HG02798 (cell line): ENCODE measurements at regions not wholly inside any gene's neighbourhood (a gene's known extent, or its start where the extent isn't known, plus 50 kb on each side); places are given as distances from the start of the nearest gene placed in this dataset.
"Not testable (repeated sequence)": the region's sequence is repeated elsewhere in the genome, so short reads cannot be mapped to it uniquely, and the experiment has no call there.

Source experiments
- ATAC-seq: cut with Tn5 transposase; IDR thresholded peaks from one replicate; pipeline ENCODE4 v1.9.1; 2021; ENCODE audit warnings: mild to moderate bottlenecking; ENCODE audit not compliant: unreplicated experiment, poor library complexity

DNA sequence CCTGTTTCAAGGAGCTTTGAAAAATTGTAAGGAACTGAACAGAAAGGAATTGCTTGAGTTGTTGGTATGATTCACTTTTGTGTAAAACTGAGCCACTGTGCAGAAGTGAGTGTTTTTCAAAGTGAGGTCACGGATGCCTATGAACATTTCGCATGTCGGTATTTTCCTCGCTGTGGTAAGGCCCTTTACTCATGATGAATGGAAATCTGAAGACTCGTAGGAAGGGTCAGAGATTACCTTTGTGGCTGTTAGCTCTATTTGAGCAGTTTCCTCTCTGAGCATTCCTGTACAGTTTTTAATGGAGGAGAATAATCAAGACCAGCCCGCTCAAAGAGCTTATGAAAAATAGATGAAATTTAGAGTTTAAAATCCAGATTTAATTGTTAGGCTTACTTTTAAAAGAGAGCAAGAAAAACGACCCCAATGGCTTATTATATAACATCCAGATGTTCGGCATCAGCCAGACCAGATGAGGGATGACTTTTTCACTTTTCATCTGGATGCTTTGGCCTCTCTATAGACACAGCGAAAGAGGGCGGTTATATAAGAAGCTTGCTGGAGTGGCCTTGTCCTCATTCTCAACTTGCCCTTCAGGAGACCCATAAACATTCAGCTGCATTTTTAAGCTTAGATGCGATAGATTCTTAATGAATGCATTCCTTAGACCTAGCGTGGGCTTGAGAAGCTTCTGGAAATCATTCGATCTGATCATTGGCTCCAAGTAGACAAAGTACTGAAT is 99.5 kb downstream of the CD83 start:
- no peak for ATAC-seq

DNA sequence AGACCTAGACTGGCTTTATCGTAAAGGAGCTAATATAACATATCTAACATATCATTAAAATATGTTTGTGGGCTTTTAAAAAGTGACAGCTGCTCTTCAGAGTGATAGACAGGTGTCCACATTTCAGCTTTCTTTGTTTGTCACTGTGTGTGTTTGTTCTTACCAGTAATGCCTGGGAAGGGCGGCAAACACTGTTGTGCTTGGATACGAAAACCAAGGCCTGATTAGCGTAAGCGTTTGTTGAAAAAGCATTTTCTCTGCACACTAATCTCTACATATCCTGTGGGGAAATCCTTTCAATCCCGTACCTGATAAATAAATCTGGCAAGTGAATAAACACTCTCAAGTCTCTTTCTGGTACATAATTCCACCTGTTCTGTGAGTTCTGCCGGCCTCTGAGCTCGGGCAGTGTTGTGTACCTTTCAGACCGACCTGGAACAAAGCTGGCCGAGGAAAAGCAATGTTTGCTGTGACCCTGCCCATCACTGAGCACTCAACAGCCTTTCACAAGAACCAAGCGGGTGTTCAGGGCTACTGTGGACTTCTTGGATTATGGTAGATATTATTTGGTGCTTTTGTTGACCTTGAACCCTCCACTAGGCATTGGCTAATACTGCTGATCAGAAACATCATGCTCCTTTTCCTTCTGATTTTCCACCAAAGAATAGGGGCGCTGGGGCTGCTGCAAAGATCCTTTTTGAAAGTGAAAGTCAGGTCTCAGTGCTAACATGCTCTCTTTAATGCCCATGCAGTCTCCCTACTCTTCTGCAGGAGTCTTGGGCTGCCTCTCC is 100.4 kb downstream of the CD83 start:
- ATAC-seq: no peak

- no peak for ATAC-seq
These were observed 100.9 kb downstream of the CD83 start for GRCh38 chr6:14218519-14218800.

DNA sequence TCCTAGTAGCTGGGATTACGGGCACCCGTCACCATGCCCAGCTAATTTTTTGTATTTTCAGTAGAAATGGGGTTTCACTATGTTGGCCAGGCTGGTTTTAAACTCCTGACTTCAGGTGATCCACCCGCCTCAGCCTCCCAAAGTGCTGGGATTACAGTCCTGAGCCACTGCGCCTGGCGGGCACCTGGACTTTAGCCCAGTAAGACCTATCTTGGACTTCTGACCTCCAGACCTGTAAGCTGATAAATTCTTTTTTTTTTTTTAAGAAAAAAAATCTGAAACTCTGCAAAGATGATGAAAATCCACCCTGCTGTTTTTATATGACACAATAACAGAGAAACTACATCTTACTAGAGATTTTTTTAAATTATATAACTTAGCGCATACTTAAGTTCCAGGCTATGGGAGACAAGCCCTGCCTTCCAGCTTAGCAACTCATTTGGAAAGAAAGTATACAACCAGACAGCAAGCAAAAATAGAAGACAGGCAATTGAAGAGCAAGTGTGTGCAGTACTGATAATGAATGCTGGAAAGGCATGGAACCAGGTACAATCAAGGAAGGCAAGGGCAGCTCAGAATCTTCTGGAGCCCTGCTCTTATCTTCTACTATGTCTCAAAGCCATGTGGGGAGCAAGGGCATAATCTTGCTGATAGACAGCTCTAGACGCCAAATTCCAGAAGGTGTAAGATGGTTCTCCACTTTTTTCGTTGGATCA is 104.2 kb downstream of the CD83 start:
- ATAC-seq: no peak

DNA sequence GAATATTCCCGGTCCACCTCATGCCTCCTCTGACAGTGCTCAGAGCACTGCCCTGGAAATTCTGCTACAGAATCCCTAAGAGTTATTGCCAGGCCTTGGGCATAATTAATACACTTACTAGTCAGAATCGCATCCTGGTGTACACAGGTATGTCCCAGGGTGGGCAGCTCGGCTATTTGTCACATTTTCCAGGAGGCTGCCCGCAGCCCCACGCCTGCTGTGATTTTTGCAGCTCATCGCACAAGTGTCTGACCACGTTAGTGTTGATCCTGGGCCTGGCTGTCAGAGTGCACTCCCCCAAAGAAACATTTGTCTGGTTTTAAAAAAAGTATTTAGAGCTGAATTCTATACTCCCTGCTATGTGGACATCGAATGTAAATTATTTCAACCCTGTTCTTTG is 105.4 kb downstream of the CD83 start:
- no peak for ATAC-seq

GRCh38 chr6:14224359-14225103 is 107.0 kb downstream of the CD83 start:
- no peak for ATAC-seq

DNA sequence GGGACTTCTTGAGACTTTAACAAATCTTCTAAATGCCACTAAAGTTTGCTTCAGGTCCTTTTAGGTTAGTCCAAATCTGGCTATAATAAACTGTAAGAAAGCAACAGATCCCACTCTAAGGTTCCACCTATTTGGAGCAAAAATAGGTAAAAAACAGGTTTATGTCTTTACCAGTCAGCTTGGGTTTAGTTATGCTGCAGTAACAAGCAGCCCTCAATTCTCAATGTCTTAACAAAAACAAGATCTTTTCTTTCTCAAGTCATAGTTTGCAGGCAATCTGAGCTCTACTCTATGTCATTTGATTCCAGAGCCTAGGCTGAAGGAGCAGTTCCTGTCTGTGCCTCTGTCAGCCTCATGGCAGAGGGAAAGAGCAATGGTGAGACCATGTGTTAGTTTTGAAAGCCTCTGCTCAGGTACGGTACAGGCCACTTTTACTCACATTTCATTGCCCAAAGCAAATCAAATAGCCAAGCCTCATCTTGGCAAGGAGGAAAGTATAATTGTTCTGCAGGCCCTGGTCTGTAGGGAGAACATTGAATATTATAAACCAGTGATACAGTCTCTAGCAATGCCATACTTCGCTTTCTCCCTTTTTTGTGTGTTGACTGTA is 108.6 kb downstream of the CD83 start:
- ATAC-seq: no peak

- no peak for ATAC-seq
These were observed 111.0 kb downstream of the CD83 start for GRCh38 chr6:14228571-14228970.

- ATAC-seq: no peak
These were observed 113.5 kb downstream of the CD83 start for GRCh38 chr6:14231071-14231483.

- no peak for ATAC-seq
These were observed 114.1 kb downstream of the CD83 start for GRCh38 chr6:14231501-14232280.

DNA sequence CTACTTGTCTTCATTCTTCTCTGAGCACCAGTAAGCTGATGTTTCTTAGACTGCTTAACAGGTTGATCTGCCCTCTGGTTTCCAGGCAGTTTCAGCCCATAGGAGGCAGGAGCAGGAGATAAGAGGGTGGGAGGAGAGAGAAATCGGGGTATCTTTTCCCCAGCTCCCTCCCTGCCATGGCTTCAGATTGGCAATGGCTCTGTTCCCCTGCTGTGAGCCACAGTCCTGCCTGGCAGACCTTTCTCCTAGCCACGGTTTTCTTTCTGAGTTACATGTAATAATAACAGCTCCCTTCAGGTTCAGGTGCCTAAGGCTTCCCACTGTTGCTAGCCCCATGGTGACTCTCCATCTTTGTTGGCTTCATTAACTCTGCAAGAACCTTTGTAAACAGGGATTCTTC is 115.3 kb downstream of the CD83 start:
- no peak for ATAC-seq

DNA sequence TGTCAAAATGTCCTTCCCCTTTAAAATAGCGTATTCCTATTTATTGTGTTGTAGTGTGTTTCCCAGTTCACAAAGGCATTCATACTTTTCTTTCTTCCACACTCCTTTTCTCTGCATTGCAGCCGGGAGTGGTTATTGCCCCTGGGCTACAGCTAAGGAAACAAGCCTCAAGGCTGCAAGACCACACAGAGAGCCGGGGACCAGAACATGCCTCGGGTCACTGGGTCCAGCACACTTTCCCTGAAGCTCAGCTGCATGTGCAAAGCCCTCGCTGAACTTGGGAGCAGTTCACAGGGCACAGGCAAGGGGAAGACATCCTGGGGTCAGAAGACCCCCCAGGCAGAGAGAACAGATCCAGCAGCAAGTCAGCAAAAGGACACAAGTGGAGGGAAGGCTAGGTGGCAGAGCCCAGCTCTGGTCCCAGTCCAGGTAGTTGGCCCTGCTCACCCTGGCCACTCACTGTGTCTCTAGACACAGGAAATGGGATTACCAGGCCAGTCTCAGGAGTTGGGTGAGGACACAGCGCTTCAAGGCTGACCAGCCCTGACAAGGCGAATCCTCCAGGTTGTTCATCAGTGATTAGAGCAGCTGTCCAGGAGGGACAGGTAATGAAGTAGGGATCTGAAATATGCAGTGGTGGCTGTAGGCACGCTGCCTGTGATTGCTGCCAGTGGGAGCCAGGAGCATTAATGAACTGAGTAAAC is 118.2 kb downstream of the CD83 start:
- no peak for ATAC-seq

DNA sequence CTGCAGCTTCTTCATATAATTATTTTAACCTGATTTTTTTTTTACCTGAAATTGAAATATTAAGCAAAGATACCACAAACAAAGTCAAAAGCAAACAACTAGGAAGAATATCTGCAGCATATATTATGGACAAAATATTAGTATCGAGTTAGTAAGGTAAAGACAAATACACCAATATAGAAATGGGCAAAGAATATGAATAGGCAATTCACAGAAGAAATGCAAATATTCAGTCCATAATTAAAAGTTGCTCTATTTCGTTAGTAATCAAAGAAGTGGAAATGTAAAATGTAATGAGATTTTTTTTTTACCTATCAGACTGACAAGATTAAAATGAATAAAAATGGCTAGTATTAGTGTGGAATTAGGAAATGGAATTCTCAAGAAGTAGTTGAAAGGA is 121.5 kb downstream of the CD83 start:
- ATAC-seq: no peak

GRCh38 chr6:14240411-14241166 is 123.0 kb downstream of the CD83 start:
- no peak for ATAC-seq

DNA sequence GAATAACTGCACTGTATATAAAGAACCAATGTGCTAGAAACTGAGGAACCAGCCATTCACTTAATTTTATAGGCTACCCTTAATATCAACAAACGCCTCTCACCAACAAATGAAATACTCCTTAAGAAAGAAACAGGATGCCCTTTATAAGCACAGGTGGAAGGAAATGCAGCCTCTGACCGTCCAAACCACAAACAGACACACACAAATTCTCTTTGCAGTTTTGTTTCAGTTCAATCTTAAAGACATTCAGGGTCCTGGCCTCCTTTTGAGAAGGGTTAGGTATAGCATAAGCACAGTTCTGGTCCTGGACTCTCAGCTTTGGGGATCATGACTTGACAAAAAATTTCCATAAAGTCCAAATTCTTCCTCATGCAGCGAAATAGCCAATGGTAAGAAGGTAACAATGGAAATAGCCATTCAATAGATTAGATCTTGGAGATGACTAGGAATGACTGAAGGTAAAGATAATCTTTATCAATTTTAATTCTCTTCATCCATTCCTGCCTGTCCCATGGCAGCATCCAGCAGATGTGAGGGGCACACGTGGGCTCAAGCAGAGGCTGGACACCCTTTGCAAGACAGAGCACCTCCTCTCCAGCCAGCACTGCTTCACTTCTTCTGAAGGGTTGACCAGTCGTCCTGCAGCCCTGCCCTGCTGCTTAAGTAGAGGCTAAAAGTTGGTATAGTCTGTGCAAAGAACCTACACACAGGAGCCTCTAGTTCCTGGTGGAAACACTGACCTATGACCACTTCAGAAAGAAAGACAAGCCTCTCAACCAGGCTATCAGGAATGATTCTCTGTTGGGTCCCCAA is 123.9 kb downstream of the CD83 start:
- ATAC-seq: no peak

- not testable (repeated sequence) for ATAC-seq
These were observed 125.3 kb downstream of the CD83 start for GRCh38 chr6:14242912-14243311.

GRCh38 chr6:14243597-14243996 is 126.0 kb downstream of the CD83 start:
- no peak for ATAC-seq
